SH-SY5Y (cell line): ENCODE measurements at regions not wholly inside any gene's neighbourhood (a gene's known extent, or its start where the extent isn't known, plus 50 kb on each side); places are given as distances from the start of the nearest gene placed in this dataset.

Source experiments
- GATA2 ChIP-seq: IDR thresholded peaks from 2 replicates; pipeline ENCODE4 v1.6.1; 2011; ENCODE audit warnings: mild to moderate bottlenecking, low read depth, low read length
- GATA3 ChIP-seq: IDR thresholded peaks from 2 replicates; pipeline ENCODE4 v1.6.1; 2011; ENCODE audit warnings: low read depth, mild to moderate bottlenecking, low read length, moderate library complexity

DNA sequence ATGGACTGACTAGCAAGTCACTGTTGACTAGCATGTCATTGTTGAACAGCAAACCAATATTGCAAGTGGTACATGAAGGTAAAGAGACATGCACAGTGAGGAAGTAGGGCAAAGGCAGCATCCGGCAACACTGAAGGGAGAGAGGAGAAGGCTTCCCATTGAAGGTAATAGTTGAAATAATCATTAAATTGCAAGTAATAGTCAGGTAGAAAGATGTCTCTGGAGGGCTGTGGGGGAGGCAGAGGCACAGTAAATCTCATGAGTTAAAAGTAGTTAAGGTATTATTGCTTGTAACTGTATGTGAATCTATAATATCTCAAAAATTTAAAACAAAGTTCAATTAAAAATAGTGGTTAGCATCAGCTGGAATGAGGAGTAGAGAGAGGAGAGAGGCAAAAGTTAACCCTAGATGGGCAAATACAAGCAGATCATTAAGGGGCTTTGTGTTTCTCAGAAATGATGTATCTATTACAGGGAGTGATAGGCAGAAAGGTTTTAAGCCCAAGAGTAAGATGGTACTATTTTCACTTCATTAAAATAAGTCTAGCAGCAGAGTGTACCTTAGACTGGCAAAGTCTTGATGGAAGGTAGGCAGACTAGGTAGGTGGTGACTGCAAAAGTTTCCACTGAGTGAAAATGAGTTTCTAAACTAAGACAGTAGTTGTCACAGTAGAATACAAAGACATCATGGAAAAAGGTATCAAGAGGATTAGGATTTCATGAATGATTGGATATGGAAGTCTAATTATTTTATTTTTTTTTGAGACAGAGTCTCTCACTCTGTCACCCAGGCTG lies 776.6 kb downstream of the RAB28 start:
- TF ChIP-seq GATA2 (no peak), GATA3 (no peak)
